ENCODE measurements at regions not wholly inside any gene's neighbourhood (a gene's known extent, or its start where the extent isn't known, plus 50 kb on each side); places are given as distances from the start of the nearest gene placed in this dataset.
"Not testable (repeated sequence)": the region's sequence is repeated elsewhere in the genome, so short reads cannot be mapped to it uniquely, and the experiment has no call there.

DNA sequence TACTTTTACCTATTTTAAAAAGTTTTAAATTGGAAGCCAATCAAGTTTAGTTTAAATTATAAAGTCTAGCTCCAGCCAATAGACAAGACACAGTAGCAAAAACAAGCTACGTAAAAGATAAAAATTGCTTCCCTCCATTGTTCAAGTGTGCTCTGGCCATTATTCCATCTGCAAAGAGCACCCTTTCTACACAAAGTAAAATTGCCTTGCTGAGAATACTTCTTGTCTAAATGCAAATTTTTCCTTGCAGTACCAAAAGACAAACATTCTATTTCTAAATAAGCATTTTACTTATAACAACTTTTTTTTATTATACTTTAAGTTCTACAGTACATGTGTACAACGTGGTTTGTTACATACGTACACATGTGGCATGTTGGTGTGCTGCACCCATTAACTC lies 75.9 kb upstream of the ZNF746 start:
- Histone ChIP-seq H3K27ac (ENCODE audit: low read depth in 1 of 2, low read length in 2 of 2) (no peak overlapping the region), H3K27me3 (ENCODE audit: control insufficient read depth in 4 of 4, insufficient read depth in 4 of 4, low read length in 3 of 4) (no peaks in the 10 kb centered on the region), H3K9me3 (ENCODE audit: control insufficient read depth in 4 of 4, low read length in 3 of 4) (peaks cover 0 to 18% (median 3%) of the 10 kb centered on the region in 4 donors), H3K4me3 (ENCODE audit: low read depth in 1 of 3, low read length in 3 of 3) (no peak overlapping the region), H3K36me3 (ENCODE audit: control insufficient read depth in 4 of 4, insufficient read depth in 3 of 4, low read depth in 1 of 4, low read length in 3 of 4) (no peaks in the 10 kb centered on the region), H3K9ac (ENCODE audit: low read depth in 1 of 2, low read length in 2 of 2) (no peak overlapping the region), H3K4me1 (ENCODE audit: control insufficient read depth in 4 of 4, insufficient read depth in 4 of 4, low read length in 3 of 4) (no peaks in the 10 kb centered on the region)
- WGBS, result 84% methylated on average over 3 of the region's 3 CpGs
- no peak for DNase-seq (ENCODE audit: low spot score)
- TF ChIP-seq JUND (IDR thresholded peaks at IDR 0.05) (no peak), EGR1 (IDR thresholded peaks at IDR 0.05; ENCODE audit: low read depth in 2 of 2) (no peak), SP1 (IDR thresholded peaks at IDR 0.05) (no peak), RAD21 (IDR thresholded peaks at IDR 0.05) (no peak), GABPA (IDR thresholded peaks at IDR 0.05 in 1 of 2, conservative IDR thresholded peaks at IDR 0.05 in 1 of 2) (no peak), RXRA (IDR thresholded peaks at IDR 0.05) (no peak), FOXA1 (IDR thresholded peaks at IDR 0.05) (no peak), FOXA2 (IDR thresholded peaks at IDR 0.05) (no peak), HNF4G (IDR thresholded peaks at IDR 0.05) (no peak), HNF4A (conservative IDR thresholded peaks at IDR 0.05) (no peak), ATF3 (IDR thresholded peaks at IDR 0.05) (no peak), NR2F2 (IDR thresholded peaks at IDR 0.05) (no peak), TAF1 (conservative IDR thresholded peaks at IDR 0.05) (no peak)
- TF ChIP-seq, protein P1, sequence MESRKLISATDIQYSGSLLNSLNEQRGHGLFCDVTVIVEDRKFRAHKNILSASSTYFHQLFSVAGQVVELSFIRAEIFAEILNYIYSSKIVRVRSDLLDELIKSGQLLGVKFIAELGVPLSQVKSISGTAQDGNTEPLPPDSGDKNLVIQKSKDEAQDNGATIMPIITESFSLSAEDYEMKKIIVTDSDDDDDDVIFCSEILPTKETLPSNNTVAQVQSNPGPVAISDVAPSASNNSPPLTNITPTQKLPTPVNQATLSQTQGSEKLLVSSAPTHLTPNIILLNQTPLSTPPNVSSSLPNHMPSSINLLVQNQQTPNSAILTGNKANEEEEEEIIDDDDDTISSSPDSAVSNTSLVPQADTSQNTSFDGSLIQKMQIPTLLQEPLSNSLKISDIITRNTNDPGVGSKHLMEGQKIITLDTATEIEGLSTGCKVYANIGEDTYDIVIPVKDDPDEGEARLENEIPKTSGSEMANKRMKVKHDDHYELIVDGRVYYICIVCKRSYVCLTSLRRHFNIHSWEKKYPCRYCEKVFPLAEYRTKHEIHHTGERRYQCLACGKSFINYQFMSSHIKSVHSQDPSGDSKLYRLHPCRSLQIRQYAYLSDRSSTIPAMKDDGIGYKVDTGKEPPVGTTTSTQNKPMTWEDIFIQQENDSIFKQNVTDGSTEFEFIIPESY (IDR thresholded peaks at IDR 0.05), result no peak
- TF ChIP-seq, protein P2, sequence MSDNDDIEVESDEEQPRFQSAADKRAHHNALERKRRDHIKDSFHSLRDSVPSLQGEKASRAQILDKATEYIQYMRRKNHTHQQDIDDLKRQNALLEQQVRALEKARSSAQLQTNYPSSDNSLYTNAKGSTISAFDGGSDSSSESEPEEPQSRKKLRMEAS (IDR thresholded peaks at IDR 0.05), result no peak
- TF ChIP-seq, protein P3, sequence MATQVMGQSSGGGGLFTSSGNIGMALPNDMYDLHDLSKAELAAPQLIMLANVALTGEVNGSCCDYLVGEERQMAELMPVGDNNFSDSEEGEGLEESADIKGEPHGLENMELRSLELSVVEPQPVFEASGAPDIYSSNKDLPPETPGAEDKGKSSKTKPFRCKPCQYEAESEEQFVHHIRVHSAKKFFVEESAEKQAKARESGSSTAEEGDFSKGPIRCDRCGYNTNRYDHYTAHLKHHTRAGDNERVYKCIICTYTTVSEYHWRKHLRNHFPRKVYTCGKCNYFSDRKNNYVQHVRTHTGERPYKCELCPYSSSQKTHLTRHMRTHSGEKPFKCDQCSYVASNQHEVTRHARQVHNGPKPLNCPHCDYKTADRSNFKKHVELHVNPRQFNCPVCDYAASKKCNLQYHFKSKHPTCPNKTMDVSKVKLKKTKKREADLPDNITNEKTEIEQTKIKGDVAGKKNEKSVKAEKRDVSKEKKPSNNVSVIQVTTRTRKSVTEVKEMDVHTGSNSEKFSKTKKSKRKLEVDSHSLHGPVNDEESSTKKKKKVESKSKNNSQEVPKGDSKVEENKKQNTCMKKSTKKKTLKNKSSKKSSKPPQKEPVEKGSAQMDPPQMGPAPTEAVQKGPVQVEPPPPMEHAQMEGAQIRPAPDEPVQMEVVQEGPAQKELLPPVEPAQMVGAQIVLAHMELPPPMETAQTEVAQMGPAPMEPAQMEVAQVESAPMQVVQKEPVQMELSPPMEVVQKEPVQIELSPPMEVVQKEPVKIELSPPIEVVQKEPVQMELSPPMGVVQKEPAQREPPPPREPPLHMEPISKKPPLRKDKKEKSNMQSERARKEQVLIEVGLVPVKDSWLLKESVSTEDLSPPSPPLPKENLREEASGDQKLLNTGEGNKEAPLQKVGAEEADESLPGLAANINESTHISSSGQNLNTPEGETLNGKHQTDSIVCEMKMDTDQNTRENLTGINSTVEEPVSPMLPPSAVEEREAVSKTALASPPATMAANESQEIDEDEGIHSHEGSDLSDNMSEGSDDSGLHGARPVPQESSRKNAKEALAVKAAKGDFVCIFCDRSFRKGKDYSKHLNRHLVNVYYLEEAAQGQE (IDR thresholded peaks at IDR 0.05), result no peak
- TF ChIP-seq, protein P4, sequence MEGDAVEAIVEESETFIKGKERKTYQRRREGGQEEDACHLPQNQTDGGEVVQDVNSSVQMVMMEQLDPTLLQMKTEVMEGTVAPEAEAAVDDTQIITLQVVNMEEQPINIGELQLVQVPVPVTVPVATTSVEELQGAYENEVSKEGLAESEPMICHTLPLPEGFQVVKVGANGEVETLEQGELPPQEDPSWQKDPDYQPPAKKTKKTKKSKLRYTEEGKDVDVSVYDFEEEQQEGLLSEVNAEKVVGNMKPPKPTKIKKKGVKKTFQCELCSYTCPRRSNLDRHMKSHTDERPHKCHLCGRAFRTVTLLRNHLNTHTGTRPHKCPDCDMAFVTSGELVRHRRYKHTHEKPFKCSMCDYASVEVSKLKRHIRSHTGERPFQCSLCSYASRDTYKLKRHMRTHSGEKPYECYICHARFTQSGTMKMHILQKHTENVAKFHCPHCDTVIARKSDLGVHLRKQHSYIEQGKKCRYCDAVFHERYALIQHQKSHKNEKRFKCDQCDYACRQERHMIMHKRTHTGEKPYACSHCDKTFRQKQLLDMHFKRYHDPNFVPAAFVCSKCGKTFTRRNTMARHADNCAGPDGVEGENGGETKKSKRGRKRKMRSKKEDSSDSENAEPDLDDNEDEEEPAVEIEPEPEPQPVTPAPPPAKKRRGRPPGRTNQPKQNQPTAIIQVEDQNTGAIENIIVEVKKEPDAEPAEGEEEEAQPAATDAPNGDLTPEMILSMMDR (IDR thresholded peaks at IDR 0.05; ENCODE audit: low read depth, low read length, missing input control), result no peak

DNA sequence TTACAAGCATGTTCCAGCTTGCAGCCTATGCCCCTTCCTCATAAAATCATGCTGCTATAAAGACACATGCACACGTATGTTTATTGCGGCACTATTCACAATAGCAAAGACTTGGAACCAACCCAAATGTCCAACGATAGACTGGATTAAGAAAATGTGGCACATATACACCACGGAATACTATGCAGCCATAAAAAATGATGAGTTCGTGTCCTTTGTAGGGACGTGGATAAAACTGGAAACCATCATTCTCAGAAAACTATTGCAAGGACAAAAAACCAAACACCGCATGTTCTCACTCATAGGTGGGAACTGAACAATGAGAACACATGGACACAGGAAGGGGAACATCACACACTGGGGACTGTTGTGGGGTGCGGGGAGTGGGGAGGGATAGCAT lies 75.3 kb upstream of the ZNF746 start:
- H3K27me3 ChIP-seq (ENCODE audit: control insufficient read depth in 4 of 4, insufficient read depth in 4 of 4, low read length in 3 of 4); H3K27ac ChIP-seq (ENCODE audit: low read depth in 1 of 2, low read length in 2 of 2); H3K4me3 ChIP-seq (ENCODE audit: low read depth in 1 of 3, low read length in 3 of 3); DNase-seq (ENCODE audit: low spot score); H3K36me3 ChIP-seq (ENCODE audit: control insufficient read depth in 4 of 4, insufficient read depth in 3 of 4, low read depth in 1 of 4, low read length in 3 of 4); H3K9ac ChIP-seq (ENCODE audit: low read depth in 1 of 2, low read length in 2 of 2); H3K4me1 ChIP-seq (ENCODE audit: control insufficient read depth in 4 of 4, insufficient read depth in 4 of 4, low read length in 3 of 4): not testable (repeated sequence)
- H3K9me3 ChIP-seq (ENCODE audit: control insufficient read depth in 4 of 4, low read length in 3 of 4), result peaks cover 0 to 18% (median 3%) of the 10 kb centered on the region in 4 donors
- 95% methylated on average over 8 of the region's 8 CpGs for WGBS
